ENCODE measurements at regions not wholly inside any gene's neighbourhood (a gene's known extent, or its start where the extent isn't known, plus 50 kb on each side); places are given as distances from the start of the nearest gene placed in this dataset.

GRCh38 chr2:9144617-9145016 is 62.0 kb upstream of the ASAP2 start:
- Histone ChIP-seq H3K9ac (replicated peaks in 1 of 4; ENCODE audit: extremely low read depth in 1 of 4, low read depth in 3 of 4, low read length in 3 of 4) (no peak overlapping the region), H3K9me3 (ENCODE audit: insufficient read depth in 2 of 2, low read depth in 1 of 2, low read length in 1 of 2) (no peaks in the 10 kb centered on the region), H4K8ac (ENCODE audit: extremely low read depth, insufficient read depth, low read length) (no peak overlapping the region), H3K23ac (ENCODE audit: insufficient read length) (no peak overlapping the region), H3K27me3 (replicated peaks in 1 of 4; ENCODE audit: control insufficient read depth in 3 of 4, extremely low read depth in 1 of 4, insufficient read depth in 3 of 4, low read length in 3 of 4) (peaks cover 0 to 32% (median 18%) of the 10 kb centered on the region in 4 experiments; a peak in 5 of 7 replicates), H4K91ac (replicated peaks; ENCODE audit: insufficient read length, low read length) (no peak overlapping the region), H3K79me1 (ENCODE audit: low read depth, low read length) (no peaks in the 10 kb centered on the region), H2BK20ac (ENCODE audit: low read length) (no peak overlapping the region), H3K4me3 (ENCODE audit: extremely low read depth in 1 of 4, insufficient read depth in 2 of 4, low read depth in 3 of 4, low read length in 4 of 4) (no peak overlapping the region), H3K56ac (replicated peaks; ENCODE audit: insufficient read length, low read depth, low read length) (no peak overlapping the region), H3K4me2 (ENCODE audit: insufficient read depth in 1 of 2, low read depth in 2 of 2, low read length in 2 of 2) (no peak overlapping the region), H4K20me1 (replicated peaks in 1 of 2; ENCODE audit: control insufficient read depth in 1 of 2, insufficient read depth in 2 of 2, low read length in 2 of 2) (peaks cover 0 to 2% of the 10 kb centered on the region in 2 experiments), H3K36me3 (ENCODE audit: control insufficient read depth in 2 of 4, insufficient read depth in 4 of 4, low read length in 3 of 4) (no peaks in the 10 kb centered on the region), H2BK5ac (ENCODE audit: low read depth, low read length) (no peak overlapping the region), H3K79me2 (ENCODE audit: control insufficient read depth in 1 of 2, insufficient read depth in 2 of 2, low read length in 2 of 2) (no peaks in the 10 kb centered on the region), H3K4ac (replicated peaks; ENCODE audit: insufficient read length, low read depth, low read length) (no peak overlapping the region), H3K18ac (ENCODE audit: extremely low read depth, low read length) (no peak overlapping the region), H3K23me2 (ENCODE audit: low read depth, low read length) (peaks cover 2% of the 10 kb centered on the region; the same call in 1 of the 2 replicates), H2BK15ac (ENCODE audit: low read length) (no peak overlapping the region), H3K4me1 (replicated peaks in 1 of 4; ENCODE audit: control insufficient read depth in 3 of 4, insufficient read depth in 4 of 4, low read length in 3 of 4) (peaks cover 0 to 2% (median 0%) of the 10 kb centered on the region in 4 experiments; a peak in 4 of 7 replicates), H2BK12ac (ENCODE audit: low read depth, low read length) (no peak overlapping the region), H4K5ac (ENCODE audit: insufficient read length, low read depth, low read length) (no peak overlapping the region), H3K27ac (ENCODE audit: low read depth, low read length) (no peak overlapping the region), H2AFZ (ENCODE audit: low read length) (no peak overlapping the region), H2BK120ac (replicated peaks; ENCODE audit: low read depth, low read length) (no peak overlapping the region), H2AK5ac (ENCODE audit: low read depth, low read length) (no peak overlapping the region), H3K14ac (ENCODE audit: insufficient read length) (no peak overlapping the region)
- 85% methylated on average over 5 of the region's 5 CpGs; no CpG with 5 or more reads in 1 of the 2 experiments for WGBS, 2 experiments (ENCODE audit: extremely low coverage in 1 of 2, insufficient coverage in 1 of 2, insufficient read length in 1 of 2, insufficient replicate concordance in 2 of 2, low coverage in 1 of 2, low lambda C conversion rate in 2 of 2, missing lambda C conversion rate in 1 of 2)
- CTCF ChIA-PET (ENCODE audit: partially characterized antibody) = interaction anchor here (0.6 to 8.7 kb wide), 14 partner anchors 8 to 556 kb away, joined by 3 to 106 read pairs (median 4); no protein-coding TSS in a partner anchor
- DNase-seq (ENCODE audit: low read depth in 1 of 2, low spot score in 2 of 2) = no peak
- POLR2A ChIA-PET (ENCODE audit: partially characterized antibody) = no interaction called here
- FAIRE-seq = no peak
- TF ChIP-seq, protein P1, sequence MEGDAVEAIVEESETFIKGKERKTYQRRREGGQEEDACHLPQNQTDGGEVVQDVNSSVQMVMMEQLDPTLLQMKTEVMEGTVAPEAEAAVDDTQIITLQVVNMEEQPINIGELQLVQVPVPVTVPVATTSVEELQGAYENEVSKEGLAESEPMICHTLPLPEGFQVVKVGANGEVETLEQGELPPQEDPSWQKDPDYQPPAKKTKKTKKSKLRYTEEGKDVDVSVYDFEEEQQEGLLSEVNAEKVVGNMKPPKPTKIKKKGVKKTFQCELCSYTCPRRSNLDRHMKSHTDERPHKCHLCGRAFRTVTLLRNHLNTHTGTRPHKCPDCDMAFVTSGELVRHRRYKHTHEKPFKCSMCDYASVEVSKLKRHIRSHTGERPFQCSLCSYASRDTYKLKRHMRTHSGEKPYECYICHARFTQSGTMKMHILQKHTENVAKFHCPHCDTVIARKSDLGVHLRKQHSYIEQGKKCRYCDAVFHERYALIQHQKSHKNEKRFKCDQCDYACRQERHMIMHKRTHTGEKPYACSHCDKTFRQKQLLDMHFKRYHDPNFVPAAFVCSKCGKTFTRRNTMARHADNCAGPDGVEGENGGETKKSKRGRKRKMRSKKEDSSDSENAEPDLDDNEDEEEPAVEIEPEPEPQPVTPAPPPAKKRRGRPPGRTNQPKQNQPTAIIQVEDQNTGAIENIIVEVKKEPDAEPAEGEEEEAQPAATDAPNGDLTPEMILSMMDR (IDR thresholded peaks at IDR 0.05; ENCODE audit: control extremely low read depth in 1 of 3, insufficient read depth in 1 of 3, low read depth in 1 of 3, low read length in 3 of 3) = no peak
- no peak for TF ChIP-seq CREB1 (IDR thresholded peaks at IDR 0.05)
- no peak for TF ChIP-seq NANOG (IDR thresholded peaks at IDR 0.05; ENCODE audit: insufficient read depth, low read depth, low read length, poor library complexity, severe bottlenecking)
- TF ChIP-seq ZNF274 (IDR thresholded peaks at IDR 0.05; ENCODE audit: borderline replicate concordance, extremely low read depth, low read length) = no peak
- TF ChIP-seq PHF8 (conservative IDR thresholded peaks at IDR 0.05; ENCODE audit: low read depth, low read length) = no peak
- TF ChIP-seq POLR2AphosphoS5 (IDR thresholded peaks at IDR 0.05; ENCODE audit: low read depth, low read length) = no peak
- no peak for TF ChIP-seq FOSL1 (IDR thresholded peaks at IDR 0.05; ENCODE audit: insufficient read depth, low read depth, low read length)
- no peak for TF ChIP-seq SP1 (IDR thresholded peaks at IDR 0.05; ENCODE audit: low read depth, low read length)
- TF ChIP-seq EGR1 (IDR thresholded peaks at IDR 0.05; ENCODE audit: borderline replicate concordance, low read depth, low read length) = no peak
- no peak for TF ChIP-seq KDM5A (IDR thresholded peaks at IDR 0.05; ENCODE audit: low read length)
- TF ChIP-seq HDAC6 (IDR thresholded peaks at IDR 0.05; ENCODE audit: low read depth, low read length) = no peak
- no peak for TF ChIP-seq TBP (IDR thresholded peaks at IDR 0.05; ENCODE audit: low read depth, low read length)
- no peak for TF ChIP-seq KDM4A (IDR thresholded peaks at IDR 0.05; ENCODE audit: low read depth, low read length, severe bottlenecking)

Data from H1 (cell line).